ENCODE measurements at regions not wholly inside any gene's neighbourhood (a gene's known extent, or its start where the extent isn't known, plus 50 kb on each side); places are given as distances from the start of the nearest gene placed in this dataset.
A peak's percentile ranks its signal among the peaks of the same experiment; 100 is the strongest.

DNA sequence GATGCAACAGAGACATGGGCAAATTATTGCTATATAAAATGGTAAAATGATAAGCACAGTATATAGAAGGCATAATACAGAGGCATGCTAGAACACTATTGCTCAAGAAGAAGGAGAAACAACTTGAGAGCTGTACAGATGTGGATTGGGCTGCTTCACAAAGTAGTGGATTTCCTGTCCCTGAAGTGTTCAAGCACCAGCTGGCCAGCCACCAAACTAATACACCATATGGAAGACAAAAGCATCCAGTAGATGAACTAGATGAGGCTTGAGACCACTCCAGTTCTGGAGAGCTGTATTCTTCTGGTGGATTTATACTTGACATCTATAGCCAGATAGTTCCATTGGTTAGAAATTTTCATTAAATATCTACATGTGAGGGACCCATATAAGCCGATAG, 134.1 kb upstream of the GNAO1 start:
- Histone ChIP-seq H3K9me3 (no peaks in the 10 kb centered on the region), H3K27ac (no peak overlapping the region), H3K4me3 (no peak overlapping the region), H3K4me1 (no peaks in the 10 kb centered on the region), H3K36me3 (no peaks in the 10 kb centered on the region), H3K27me3 (no peaks in the 10 kb centered on the region)
- ATAC-seq (no peak), DNase-seq (no peak)
- intact Hi-C loops (cut with DNase I), result no loop called here
- TF ChIP-seq, protein P1, sequence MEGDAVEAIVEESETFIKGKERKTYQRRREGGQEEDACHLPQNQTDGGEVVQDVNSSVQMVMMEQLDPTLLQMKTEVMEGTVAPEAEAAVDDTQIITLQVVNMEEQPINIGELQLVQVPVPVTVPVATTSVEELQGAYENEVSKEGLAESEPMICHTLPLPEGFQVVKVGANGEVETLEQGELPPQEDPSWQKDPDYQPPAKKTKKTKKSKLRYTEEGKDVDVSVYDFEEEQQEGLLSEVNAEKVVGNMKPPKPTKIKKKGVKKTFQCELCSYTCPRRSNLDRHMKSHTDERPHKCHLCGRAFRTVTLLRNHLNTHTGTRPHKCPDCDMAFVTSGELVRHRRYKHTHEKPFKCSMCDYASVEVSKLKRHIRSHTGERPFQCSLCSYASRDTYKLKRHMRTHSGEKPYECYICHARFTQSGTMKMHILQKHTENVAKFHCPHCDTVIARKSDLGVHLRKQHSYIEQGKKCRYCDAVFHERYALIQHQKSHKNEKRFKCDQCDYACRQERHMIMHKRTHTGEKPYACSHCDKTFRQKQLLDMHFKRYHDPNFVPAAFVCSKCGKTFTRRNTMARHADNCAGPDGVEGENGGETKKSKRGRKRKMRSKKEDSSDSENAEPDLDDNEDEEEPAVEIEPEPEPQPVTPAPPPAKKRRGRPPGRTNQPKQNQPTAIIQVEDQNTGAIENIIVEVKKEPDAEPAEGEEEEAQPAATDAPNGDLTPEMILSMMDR (IDR thresholded peaks at IDR 0.05), result no peak

DNA sequence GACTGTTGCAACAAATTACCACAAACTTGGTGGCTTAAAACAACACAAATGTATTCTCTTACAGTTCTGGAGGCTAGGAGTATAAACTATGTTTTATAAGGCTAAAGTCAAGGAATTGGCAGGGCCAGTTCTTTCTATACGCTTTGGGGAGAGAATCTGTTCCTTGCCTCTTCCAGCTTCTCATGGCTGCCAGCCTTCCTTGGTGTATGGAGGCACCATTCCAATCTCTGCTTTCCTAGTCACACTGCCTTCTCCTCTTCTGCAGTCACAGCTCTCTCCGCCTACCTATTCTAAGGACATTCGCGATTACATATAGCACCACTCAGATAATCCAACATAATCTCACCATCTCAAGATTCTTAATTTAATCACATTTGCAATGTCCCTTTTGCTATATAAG, 140.4 kb upstream of the GNAO1 start:
- peaks cover 0 to 9% of the 10 kb centered on the region in 2 donors for H3K27me3 ChIP-seq
- H3K9me3 ChIP-seq, result no peaks in the 10 kb centered on the region
- no peak overlapping the region for H3K4me3 ChIP-seq
- H3K36me3 ChIP-seq, result no peaks in the 10 kb centered on the region
- TF ChIP-seq, protein P1 (IDR thresholded peaks at IDR 0.05), result no peak
- no peaks in the 10 kb centered on the region for H3K4me1 ChIP-seq
- H3K27ac ChIP-seq, result no peak overlapping the region
- intact Hi-C loops (cut with DNase I), result no loop called here
- no peak for ATAC-seq
- DNase-seq, result no peak

- DNase-seq, result no peak
- Histone ChIP-seq H3K27ac (no peak overlapping the region), H3K36me3 (no peaks in the 10 kb centered on the region), H3K27me3 (peaks cover 0 to 9% of the 10 kb centered on the region in 2 donors), H3K9me3 (no peaks in the 10 kb centered on the region), H3K4me3 (no peak overlapping the region), H3K4me1 (no peaks in the 10 kb centered on the region)
- TF ChIP-seq, protein P1 (IDR thresholded peaks at IDR 0.05), result no peak
- ATAC-seq, result peak; percentile 36
- intact Hi-C loops (cut with DNase I), result no loop called here
These were observed 142.7 kb upstream of the GNAO1 start for GRCh38 chr16:56048425-56049105.

DNA sequence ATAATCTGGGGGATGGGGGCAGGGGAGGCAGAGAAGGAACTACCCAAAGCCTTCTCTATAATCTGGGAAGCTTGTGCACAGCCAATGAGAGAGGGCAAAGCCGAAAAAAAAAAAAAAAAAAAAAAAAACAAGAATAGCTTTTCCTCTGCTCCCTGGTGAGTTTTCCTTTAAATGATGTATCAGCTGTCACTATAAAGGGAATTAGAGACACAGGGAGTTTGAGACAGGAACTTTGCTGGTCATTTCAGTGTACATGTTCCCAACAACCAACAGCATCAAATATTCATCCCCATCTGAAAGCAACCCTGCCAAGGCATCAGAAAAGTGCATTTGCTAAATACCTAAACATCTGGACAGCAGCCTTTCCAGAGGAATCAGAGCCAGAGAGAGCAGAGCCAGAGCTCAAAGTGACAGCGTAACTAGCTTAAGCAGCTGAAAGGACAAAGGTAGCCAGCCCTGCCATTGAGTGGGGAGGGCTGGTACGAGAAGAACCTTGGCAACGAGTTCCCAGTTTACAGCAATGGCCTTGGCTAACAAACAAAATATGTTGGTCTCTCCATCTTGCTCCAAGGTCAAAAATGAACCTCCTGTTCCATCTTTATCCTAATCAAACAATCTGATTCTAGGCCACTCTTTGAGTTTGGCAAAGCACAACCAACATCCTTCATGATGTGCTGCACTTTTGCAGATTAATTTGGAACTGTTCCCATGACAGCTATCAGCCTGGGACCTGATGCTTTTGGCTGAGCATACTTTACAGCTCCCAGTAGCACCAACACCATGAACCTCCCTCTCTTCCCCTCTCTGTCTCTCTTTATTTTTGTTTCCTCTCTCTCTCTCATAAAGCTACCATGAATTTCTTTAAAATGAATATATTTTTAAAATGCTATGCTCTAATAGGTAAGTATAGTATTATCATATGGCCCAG, 143.7 kb upstream of the GNAO1 start:
- H3K9me3 ChIP-seq, result no peaks in the 10 kb centered on the region

More for the DNA sequence above, 143.7 kb upstream of the GNAO1 start:
- H3K36me3 ChIP-seq, result no peaks in the 10 kb centered on the region
- peaks cover 0 to 9% of the 10 kb centered on the region in 2 donors for H3K27me3 ChIP-seq
- no peaks in the 10 kb centered on the region for H3K4me1 ChIP-seq
- intact Hi-C loops (cut with DNase I), result no loop called here
- H3K27ac ChIP-seq, result no peak overlapping the region
- ATAC-seq, result no peak
- peak in 2 of 4 donors; percentile 24 to 31 for DNase-seq
- H3K4me3 ChIP-seq, result no peak overlapping the region
- TF ChIP-seq, protein P1 (IDR thresholded peaks at IDR 0.05), result no peak

Measured in left lung (tissue), 4 donors.